HG02973 (cell line): ENCODE measurements at regions not wholly inside any gene's neighbourhood (a gene's known extent, or its start where the extent isn't known, plus 50 kb on each side); places are given as distances from the start of the nearest gene placed in this dataset.

Experiments
- ATAC-seq: cut with Tn5 transposase; IDR thresholded peaks from one replicate; pipeline ENCODE4 v1.9.1; 2021; ENCODE audit warnings: moderate library complexity; ENCODE audit not compliant: unreplicated experiment

GRCh38 chr12:47561746-47562145 is 144.1 kb downstream of the RPAP3 start:
- no peak for ATAC-seq

GRCh38 chr12:47560415-47560814 is 145.4 kb downstream of the RPAP3 start:
- no peak for ATAC-seq

- ATAC-seq, result no peak
Measured at GRCh38 chr12:47558625-47559345, 147.0 kb downstream of the RPAP3 start.

- ATAC-seq, result no peak
Measured at GRCh38 chr12:47557386-47557785, 148.4 kb downstream of the RPAP3 start.

GRCh38 chr12:47556261-47557030 is 149.4 kb downstream of the RPAP3 start:
- ATAC-seq, result no peak

- ATAC-seq, result no peak
Measured at GRCh38 chr12:47554046-47554653, 151.7 kb downstream of the RPAP3 start.

GRCh38 chr12:47553266-47553665 is 152.6 kb downstream of the RPAP3 start:
- no peak for ATAC-seq

GRCh38 chr12:47551426-47551851 is 154.4 kb downstream of the RPAP3 start:
- no peak for ATAC-seq

GRCh38 chr12:47549258-47549657 is 156.6 kb downstream of the RPAP3 start:
- no peak for ATAC-seq

GRCh38 chr12:47548401-47548800 is 157.4 kb downstream of the RPAP3 start:
- no peak for ATAC-seq

- no peak for ATAC-seq
Measured at GRCh38 chr12:47547077-47547476, 158.8 kb downstream of the RPAP3 start.

- no peak for ATAC-seq
Measured at GRCh38 chr12:47545938-47546609, 159.8 kb downstream of the RPAP3 start.

GRCh38 chr12:47534695-47535094 is 171.1 kb downstream of the RPAP3 start:
- ATAC-seq, result no peak

GRCh38 chr12:47530050-47530449 is 175.8 kb downstream of the RPAP3 start:
- ATAC-seq, result no peak

GRCh38 chr12:47527816-47528215 is 178.0 kb downstream of the RPAP3 start:
- no peak for ATAC-seq

GRCh38 chr12:47520029-47520428 is 185.8 kb downstream of the RPAP3 start:
- no peak for ATAC-seq

- no peak for ATAC-seq
Measured at GRCh38 chr12:47517122-47517521, 188.7 kb downstream of the RPAP3 start.

GRCh38 chr12:47509398-47509851 is 196.4 kb downstream of the RPAP3 start:
- ATAC-seq, result no peak

GRCh38 chr12:47507221-47507620 is 198.6 kb downstream of the RPAP3 start:
- no peak for ATAC-seq

GRCh38 chr12:47504775-47505446 is 200.9 kb downstream of the RPAP3 start:
- ATAC-seq, result no peak

- no peak for ATAC-seq
Measured at GRCh38 chr12:47493801-47494200, 212.0 kb downstream of the RPAP3 start.
